HL-60 (cell line): ENCODE measurements at regions not wholly inside any gene's neighbourhood (a gene's known extent, or its start where the extent isn't known, plus 50 kb on each side); places are given as distances from the start of the nearest gene placed in this dataset.
"Not testable (repeated sequence)": the region's sequence is repeated elsewhere in the genome, so short reads cannot be mapped to it uniquely, and the experiment has no call there.

Source experiments
- DNase-seq, 2 experiments: peaks; one replicate each; pipeline ENCODE4 v3.0.0-alpha.2; 2010 to 2020; ENCODE audit warnings: low read depth in 1 of 2, low spot score in 1 of 2
- H3K27ac ChIP-seq: fragments of 250-450 bp; sonication (Bioruptor Pico); replicated peaks from 2 replicates; pipeline ENCODE4 v1.5.1; 2020; ENCODE audit warnings: mild to moderate bottlenecking, moderate library complexity
- H3K27me3 ChIP-seq: fragments of 250-450 bp; sonication (Bioruptor Pico); 2 replicates; pipeline ENCODE4 v1.5.1; 2021; ENCODE audit warnings: mild to moderate bottlenecking, moderate library complexity; ENCODE audit not compliant: insufficient read depth, poor library complexity, severe bottlenecking
- H3K4me3 ChIP-seq: replicated peaks from 2 replicates; pipeline ENCODE4 v1.5.1; 2011; ENCODE audit warnings: mild to moderate bottlenecking, control low read depth, low read length; ENCODE audit not compliant: insufficient read depth
- GABPA ChIP-seq: IDR thresholded peaks from 2 replicates; pipeline ENCODE4 v1.6.1; 2012; ENCODE audit warnings: low read depth
- POLR2AphosphoS5 ChIP-seq: IDR thresholded peaks from 2 replicates; pipeline ENCODE4 v1.6.1; 2012; ENCODE audit warnings: low read depth
- SPI1 ChIP-seq: IDR thresholded peaks from 2 replicates; pipeline ENCODE4 v1.6.1; 2012; ENCODE audit warnings: low read depth, mild to moderate bottlenecking, borderline replicate concordance
- TF ChIP-seq, protein P1 (sequence below): IDR thresholded peaks from 2 replicates; pipeline ENCODE4 v1.6.1; 2012; ENCODE audit warnings: low read depth; ENCODE audit not compliant: insufficient replicate concordance
- TF ChIP-seq, protein P2 (sequence below): IDR thresholded peaks from one replicate; pipeline ENCODE4 v1.5.1; 2011; ENCODE audit warnings: low read length, control low read depth, inconsistent platforms; ENCODE audit not compliant: insufficient read depth

DNA sequence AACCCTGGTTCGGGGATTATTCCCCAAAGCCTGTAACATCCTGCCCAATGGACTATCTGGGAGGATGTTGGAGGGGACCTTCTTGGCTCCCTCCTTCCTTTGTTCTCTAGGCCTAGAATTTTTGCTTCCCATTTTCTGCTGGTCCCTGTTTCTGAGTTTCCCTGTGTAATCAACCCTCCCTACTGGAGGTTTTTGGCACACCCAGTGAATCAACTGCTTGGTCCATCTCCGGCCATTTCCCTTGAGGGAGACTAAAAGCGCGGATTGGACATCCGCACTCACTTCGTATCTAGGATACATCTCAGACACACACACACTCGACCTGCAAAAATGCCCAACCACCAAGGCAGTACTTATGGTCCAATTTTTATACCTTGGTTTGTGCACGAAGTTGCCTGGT, 108.2 kb upstream of the MAGEE2 start:
- H3K4me3 ChIP-seq, result no peak overlapping the region
- TF ChIP-seq SPI1 (no peak), POLR2AphosphoS5 (no peak), GABPA (no peak)
- TF ChIP-seq, protein P1, sequence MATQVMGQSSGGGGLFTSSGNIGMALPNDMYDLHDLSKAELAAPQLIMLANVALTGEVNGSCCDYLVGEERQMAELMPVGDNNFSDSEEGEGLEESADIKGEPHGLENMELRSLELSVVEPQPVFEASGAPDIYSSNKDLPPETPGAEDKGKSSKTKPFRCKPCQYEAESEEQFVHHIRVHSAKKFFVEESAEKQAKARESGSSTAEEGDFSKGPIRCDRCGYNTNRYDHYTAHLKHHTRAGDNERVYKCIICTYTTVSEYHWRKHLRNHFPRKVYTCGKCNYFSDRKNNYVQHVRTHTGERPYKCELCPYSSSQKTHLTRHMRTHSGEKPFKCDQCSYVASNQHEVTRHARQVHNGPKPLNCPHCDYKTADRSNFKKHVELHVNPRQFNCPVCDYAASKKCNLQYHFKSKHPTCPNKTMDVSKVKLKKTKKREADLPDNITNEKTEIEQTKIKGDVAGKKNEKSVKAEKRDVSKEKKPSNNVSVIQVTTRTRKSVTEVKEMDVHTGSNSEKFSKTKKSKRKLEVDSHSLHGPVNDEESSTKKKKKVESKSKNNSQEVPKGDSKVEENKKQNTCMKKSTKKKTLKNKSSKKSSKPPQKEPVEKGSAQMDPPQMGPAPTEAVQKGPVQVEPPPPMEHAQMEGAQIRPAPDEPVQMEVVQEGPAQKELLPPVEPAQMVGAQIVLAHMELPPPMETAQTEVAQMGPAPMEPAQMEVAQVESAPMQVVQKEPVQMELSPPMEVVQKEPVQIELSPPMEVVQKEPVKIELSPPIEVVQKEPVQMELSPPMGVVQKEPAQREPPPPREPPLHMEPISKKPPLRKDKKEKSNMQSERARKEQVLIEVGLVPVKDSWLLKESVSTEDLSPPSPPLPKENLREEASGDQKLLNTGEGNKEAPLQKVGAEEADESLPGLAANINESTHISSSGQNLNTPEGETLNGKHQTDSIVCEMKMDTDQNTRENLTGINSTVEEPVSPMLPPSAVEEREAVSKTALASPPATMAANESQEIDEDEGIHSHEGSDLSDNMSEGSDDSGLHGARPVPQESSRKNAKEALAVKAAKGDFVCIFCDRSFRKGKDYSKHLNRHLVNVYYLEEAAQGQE, result no peak
- TF ChIP-seq, protein P2, sequence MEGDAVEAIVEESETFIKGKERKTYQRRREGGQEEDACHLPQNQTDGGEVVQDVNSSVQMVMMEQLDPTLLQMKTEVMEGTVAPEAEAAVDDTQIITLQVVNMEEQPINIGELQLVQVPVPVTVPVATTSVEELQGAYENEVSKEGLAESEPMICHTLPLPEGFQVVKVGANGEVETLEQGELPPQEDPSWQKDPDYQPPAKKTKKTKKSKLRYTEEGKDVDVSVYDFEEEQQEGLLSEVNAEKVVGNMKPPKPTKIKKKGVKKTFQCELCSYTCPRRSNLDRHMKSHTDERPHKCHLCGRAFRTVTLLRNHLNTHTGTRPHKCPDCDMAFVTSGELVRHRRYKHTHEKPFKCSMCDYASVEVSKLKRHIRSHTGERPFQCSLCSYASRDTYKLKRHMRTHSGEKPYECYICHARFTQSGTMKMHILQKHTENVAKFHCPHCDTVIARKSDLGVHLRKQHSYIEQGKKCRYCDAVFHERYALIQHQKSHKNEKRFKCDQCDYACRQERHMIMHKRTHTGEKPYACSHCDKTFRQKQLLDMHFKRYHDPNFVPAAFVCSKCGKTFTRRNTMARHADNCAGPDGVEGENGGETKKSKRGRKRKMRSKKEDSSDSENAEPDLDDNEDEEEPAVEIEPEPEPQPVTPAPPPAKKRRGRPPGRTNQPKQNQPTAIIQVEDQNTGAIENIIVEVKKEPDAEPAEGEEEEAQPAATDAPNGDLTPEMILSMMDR, result no peak
- no peaks in the 10 kb centered on the region for H3K27me3 ChIP-seq
- no peak for DNase-seq
- no peak overlapping the region for H3K27ac ChIP-seq

DNA sequence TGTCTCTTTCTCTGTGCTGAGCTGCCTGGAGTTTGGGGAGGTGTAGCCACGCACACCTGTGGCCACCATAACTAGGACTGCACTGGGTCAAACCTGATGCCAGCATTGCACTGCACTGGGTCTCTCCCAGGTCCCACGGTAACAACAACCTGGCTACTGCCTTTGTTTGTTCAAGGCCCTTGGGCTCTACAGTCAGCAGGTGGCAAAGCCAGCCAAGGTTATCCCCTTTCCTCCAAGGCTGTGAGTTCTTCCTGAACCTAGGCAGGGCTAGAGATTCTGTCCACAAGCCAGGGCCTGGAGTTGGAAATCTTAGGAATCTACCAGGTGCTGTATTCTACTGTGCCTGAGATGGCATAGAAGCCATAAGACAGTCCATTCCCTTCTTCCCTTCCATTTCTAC, 126.7 kb upstream of the MAGEE2 start:
- no peak for DNase-seq
- TF ChIP-seq, protein P2, result no peak
- TF ChIP-seq, protein P1, result no peak
- TF ChIP-seq SPI1 (no peak), POLR2AphosphoS5 (no peak), GABPA (no peak)
- Histone ChIP-seq H3K27me3 (no peaks in the 10 kb centered on the region), H3K4me3 (no peak overlapping the region), H3K27ac (no peak overlapping the region)

DNA sequence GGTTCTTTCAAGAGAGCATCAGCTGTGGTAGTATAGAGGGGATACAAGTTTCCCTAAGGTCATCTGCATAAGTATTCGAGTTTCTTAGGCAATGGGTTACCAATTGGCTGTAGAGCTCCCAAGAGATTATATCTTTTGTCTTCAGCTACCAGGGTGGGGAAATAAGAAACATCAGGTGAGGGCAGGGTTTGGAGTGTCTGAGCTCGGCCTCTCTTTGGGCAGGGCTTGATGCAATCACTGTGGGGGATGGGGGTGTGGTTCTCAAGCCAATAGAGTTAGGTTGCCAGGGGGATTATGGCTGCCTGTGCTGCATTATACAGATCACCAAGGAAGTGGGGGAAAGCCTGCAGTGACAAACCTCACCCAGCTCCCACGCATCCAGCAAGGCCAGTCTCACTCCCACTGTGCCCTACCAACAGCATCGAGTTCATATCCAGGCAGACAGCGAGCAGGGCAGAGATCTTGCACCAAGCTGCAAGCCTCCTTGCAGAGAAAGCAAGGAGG, 172.1 kb upstream of the MAGEE2 start:
- H3K27me3 ChIP-seq, result no peaks in the 10 kb centered on the region
- no peak for DNase-seq
- H3K27ac ChIP-seq, result no peak overlapping the region
- H3K4me3 ChIP-seq, result no peak overlapping the region
- TF ChIP-seq POLR2AphosphoS5 (no peak), SPI1 (no peak)

DNA sequence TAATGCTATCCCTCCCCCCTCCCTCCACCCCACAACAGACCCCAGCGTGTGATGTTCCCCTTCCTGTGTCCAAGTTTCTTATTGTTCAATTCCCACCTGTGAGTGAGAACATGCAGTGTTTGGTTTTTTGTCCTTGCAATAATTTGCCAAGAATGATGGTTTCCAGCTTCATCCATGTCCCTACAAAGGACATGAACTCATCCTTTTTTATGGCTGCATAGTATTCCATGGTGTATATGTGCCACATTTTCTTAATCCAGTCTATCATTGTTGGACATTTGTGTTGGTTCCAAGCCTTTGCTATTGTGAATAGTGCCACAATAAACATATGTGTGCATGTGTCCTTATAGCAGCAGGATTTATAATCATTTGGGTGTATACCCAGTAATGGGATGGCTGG, 176.3 kb upstream of the MAGEE2 start:
- not testable (repeated sequence) for H3K27ac ChIP-seq, DNase-seq, H3K27me3 ChIP-seq, H3K4me3 ChIP-seq

DNA sequence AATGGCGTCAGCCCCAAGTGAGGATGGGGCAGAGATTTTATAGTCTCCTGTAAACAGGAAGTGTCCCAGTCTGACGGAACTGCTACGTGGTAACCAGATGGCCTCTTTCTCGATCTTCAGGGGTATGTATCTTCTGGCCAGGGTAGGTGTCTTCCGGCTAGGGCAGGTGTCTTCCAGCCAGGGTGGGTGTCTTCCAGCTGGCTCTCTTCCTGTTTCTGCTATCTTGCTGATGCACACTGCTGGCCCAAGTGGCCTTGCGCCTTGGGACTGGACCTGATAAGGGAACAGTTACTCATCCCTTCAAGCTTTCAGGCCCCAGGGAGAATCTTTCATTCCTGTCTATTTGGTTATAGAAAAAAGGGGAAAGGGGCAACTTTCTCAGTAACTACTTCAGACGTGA, 178.7 kb upstream of the MAGEE2 start:
- DNase-seq, result no peak
- no peak overlapping the region for H3K4me3 ChIP-seq
- TF ChIP-seq POLR2AphosphoS5, result no peak
- TF ChIP-seq GABPA, result no peak
- TF ChIP-seq, protein P2, result no peak
- TF ChIP-seq, protein P1, result no peak
- TF ChIP-seq SPI1, result no peak
- H3K27ac ChIP-seq, result no peak overlapping the region
- H3K27me3 ChIP-seq, result no peaks in the 10 kb centered on the region
